HFFc6 (cell line): ENCODE measurements at regions not wholly inside any gene's neighbourhood (a gene's known extent, or its start where the extent isn't known, plus 50 kb on each side); places are given as distances from the start of the nearest gene placed in this dataset.

Source experiments
- DNase-seq: peaks from one replicate; pipeline ENCODE4 v3.0.0-alpha.2; 2018
- H3K27ac Mint-ChIP-seq: 2 replicates; pipeline ENCODE4 v1.8.0; 2020; ENCODE audit warnings: mild to moderate bottlenecking, mixed read lengths
- H3K27me3 Mint-ChIP-seq: 2 replicates; pipeline ENCODE4 v1.8.0; 2021; ENCODE audit warnings: mild to moderate bottlenecking, moderate library complexity, mixed read lengths; ENCODE audit not compliant: insufficient read depth
- H3K36me3 Mint-ChIP-seq: 2 replicates; pipeline ENCODE4 v1.8.0; 2021; ENCODE audit warnings: low read depth, mixed read lengths
- H3K4me1 Mint-ChIP-seq: 2 replicates; pipeline ENCODE4 v1.8.0; 2020; ENCODE audit warnings: low read depth, mixed read lengths
- H3K4me3 Mint-ChIP-seq: 2 replicates; pipeline ENCODE4 v1.8.0; 2020; ENCODE audit warnings: mild to moderate bottlenecking, moderate library complexity, mixed read lengths
- H3K9me3 Mint-ChIP-seq: 2 replicates; pipeline ENCODE4 v1.8.0; 2020; ENCODE audit warnings: mild to moderate bottlenecking, mixed read lengths
- TF ChIP-seq, protein P1 (sequence below): fragments of 200-600 bp; sonication (generic); IDR thresholded peaks from 2 replicates; pipeline ENCODE4 v1.5.0; 2021; ENCODE audit warnings: antibody characterized with exemption, mild to moderate bottlenecking

DNA sequence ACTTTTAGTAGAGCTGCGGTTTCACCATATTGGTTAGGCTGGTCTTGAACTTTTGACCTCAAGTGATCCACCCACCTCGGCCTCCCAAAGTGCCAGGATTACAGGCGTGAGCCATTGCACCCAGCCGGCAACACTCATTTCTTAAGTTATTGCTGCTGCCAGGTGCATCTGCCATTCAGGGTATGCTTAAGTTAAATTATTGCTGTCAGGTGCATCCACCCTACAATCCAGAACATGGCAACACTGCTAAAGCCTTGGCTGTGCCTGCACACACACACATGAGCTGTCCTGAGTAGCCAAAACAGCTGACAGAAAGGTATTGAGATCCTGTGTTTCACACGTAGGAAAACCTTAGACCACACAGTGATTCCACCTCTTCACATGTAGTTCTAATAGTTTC, 148.2 kb downstream of the FAM161A start:
- TF ChIP-seq, protein P1, sequence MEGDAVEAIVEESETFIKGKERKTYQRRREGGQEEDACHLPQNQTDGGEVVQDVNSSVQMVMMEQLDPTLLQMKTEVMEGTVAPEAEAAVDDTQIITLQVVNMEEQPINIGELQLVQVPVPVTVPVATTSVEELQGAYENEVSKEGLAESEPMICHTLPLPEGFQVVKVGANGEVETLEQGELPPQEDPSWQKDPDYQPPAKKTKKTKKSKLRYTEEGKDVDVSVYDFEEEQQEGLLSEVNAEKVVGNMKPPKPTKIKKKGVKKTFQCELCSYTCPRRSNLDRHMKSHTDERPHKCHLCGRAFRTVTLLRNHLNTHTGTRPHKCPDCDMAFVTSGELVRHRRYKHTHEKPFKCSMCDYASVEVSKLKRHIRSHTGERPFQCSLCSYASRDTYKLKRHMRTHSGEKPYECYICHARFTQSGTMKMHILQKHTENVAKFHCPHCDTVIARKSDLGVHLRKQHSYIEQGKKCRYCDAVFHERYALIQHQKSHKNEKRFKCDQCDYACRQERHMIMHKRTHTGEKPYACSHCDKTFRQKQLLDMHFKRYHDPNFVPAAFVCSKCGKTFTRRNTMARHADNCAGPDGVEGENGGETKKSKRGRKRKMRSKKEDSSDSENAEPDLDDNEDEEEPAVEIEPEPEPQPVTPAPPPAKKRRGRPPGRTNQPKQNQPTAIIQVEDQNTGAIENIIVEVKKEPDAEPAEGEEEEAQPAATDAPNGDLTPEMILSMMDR, result no peak
- no peak overlapping the region for H3K27ac Mint-ChIP-seq
- no peaks in the 10 kb centered on the region for H3K4me1 Mint-ChIP-seq
- H3K27me3 Mint-ChIP-seq, result peaks cover 19% of the 10 kb centered on the region
- DNase-seq, result no peak
- no peaks in the 10 kb centered on the region for H3K36me3 Mint-ChIP-seq
- no peak overlapping the region for H3K4me3 Mint-ChIP-seq
- no peaks in the 10 kb centered on the region for H3K9me3 Mint-ChIP-seq

DNA sequence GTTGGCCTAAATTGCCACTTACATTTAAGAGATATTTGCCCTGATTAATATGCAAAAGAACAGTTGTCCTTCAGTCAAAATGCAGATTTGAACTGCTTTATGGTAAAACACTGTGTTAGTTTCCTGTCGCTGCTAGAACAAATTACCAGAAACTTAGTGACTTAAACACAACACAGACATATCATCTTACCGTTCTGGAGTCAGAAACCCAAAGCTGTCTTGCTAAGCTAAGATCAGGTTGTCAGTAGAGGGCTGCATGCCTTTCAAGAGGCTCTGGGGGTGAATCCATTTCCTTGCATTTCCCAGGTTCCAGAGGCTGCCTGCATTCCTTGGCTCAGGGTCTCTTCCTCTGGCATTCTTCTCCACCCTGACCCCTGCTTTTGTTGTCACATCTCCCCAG, 149.5 kb downstream of the FAM161A start:
- Mint-ChIP-seq H3K27ac (no peak overlapping the region), H3K4me3 (no peak overlapping the region), H3K27me3 (peaks cover 15% of the 10 kb centered on the region)

DNA sequence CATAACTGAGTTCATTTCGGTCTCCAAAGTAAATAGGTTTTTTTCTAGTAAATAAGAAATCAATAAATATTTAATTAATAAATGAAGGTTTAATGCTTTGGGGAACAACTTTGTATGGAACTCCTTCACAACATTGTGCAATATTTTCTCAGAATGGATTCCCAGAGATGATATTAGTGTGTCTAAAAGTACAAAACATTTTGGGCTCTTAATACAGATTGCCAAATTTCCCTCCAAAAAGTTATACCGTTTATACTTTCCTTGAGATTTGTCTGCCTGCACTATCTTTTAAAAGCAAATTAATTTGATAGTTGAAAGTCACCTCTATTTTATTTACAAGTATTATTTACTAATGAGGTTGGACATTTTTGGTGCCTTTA, 151.8 kb downstream of the FAM161A start:
- Mint-ChIP-seq H3K9me3 (no peaks in the 10 kb centered on the region), H3K4me1 (no peaks in the 10 kb centered on the region), H3K4me3 (no peak overlapping the region), H3K36me3 (no peaks in the 10 kb centered on the region), H3K27me3 (peaks cover 11% of the 10 kb centered on the region), H3K27ac (no peak overlapping the region)
- TF ChIP-seq, protein P1, result no peak
- no peak for DNase-seq

More for the DNA sequence above, 149.5 kb downstream of the FAM161A start:
- no peaks in the 10 kb centered on the region for H3K4me1 Mint-ChIP-seq
- no peaks in the 10 kb centered on the region for H3K9me3 Mint-ChIP-seq
- H3K36me3 Mint-ChIP-seq, result no peaks in the 10 kb centered on the region
- TF ChIP-seq, protein P1, result no peak
- DNase-seq, result no peak

DNA sequence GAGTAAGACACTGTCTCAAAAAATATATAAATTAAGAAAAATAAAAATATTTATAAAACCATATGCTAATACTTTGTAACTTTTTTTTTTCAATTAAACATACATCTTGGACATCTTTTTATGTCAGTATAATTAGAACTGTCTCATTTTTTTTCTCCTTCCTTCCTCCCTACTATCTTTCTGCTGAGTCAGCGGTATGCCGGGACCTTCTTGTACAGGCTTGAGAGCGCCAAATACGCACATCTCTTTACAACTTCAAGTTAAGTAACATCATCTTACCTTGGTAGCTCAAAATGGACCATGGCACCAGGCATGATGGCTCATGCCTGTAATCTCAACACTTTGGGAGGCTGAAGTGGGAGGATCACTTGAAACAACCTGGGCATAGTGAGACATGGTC, 153.4 kb downstream of the FAM161A start:
- H3K4me3 Mint-ChIP-seq, result no peak overlapping the region

DNA sequence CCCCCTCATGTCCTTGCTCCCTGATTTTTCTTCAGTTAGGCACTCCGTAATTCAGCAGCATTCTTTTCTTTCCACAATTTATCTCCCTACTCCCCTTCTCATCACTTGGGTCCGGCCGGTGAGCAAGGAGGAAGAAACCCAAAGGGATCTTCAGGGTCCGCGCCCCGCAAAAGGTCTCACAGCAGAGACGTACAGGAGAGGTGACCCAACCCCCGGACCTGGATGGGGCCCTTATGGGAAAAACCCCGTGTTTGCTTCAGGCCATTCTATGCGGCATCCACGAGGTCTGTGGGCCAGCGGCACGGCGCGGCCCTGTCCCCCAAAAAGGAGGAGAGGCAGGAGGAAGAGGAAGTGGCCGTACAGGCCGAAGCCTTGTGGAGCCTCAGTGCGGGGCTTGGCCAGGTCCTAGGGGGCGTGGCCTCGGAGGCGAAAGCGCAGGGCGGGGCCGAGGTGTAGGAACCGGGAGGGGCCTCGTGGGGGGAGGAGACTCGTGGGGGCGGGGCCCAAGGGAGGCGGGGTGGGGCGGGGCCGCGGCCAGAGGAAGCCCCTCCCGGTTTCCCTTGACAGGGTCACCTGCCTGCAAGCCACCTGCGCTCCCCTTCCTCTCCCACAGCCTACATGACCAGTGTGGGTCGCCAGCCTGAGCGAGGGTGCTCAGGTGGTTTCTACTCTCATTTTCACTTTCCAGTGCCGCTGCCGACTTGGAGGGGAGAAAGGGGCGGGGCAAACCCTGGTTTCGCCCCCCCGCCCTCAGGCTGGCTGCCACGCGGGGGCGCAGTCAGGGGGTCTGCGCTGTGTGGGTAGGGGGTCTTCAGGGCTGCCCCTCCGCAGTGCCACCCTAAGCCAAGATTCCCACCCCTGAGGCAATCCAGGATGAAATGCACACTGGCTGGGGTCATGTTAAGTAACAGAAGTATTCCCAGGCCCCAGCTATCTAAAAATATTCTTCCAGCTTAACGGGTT, 156.4 kb upstream of the XPO1 start:
- Mint-ChIP-seq H3K27me3 (no peaks in the 10 kb centered on the region; the same call in none of the 2 replicates), H3K4me1 (peaks cover 12% of the 10 kb centered on the region), H3K27ac (peak overlapping the region; percentile 93), H3K36me3 (no peaks in the 10 kb centered on the region), H3K9me3 (no peaks in the 10 kb centered on the region), H3K4me3 (peak overlapping the region; percentile 91)
- DNase-seq, result peak; percentile 77
- TF ChIP-seq, protein P1, result peak; percentile 60; the same call in 1 of the 2 replicates

More for the DNA sequence above, 153.4 kb downstream of the FAM161A start:
- no peaks in the 10 kb centered on the region for H3K9me3 Mint-ChIP-seq
- H3K4me1 Mint-ChIP-seq, result no peaks in the 10 kb centered on the region
- no peaks in the 10 kb centered on the region for H3K36me3 Mint-ChIP-seq
- TF ChIP-seq, protein P1, result no peak
- H3K27me3 Mint-ChIP-seq, result peaks cover 11% of the 10 kb centered on the region
- no peak for DNase-seq
- no peak overlapping the region for H3K27ac Mint-ChIP-seq
